ENCODE measurements at regions not wholly inside any gene's neighbourhood (a gene's known extent, or its start where the extent isn't known, plus 50 kb on each side); places are given as distances from the start of the nearest gene placed in this dataset.

DNA sequence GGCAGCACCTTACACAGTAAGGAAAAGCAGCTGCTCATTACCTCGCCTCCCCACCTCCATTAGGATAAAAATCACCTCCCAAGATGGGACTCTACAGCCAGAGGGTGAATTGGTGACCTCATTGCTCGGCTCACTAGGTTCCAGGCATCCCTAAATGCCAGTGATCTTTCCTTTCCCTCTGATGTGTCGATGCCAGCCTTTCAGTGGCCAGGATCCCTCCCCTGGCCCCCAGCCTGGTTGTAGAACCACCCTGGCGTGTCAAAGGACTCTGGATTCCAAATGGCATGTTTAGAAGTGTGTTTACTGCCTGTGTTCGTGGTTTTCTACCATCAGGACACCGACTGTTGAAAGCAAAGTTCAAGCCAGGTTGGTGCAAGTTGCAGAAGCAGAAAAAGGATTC is 72.1 kb upstream of the LYRM9 start:
- no peaks in the 10 kb centered on the region for H3K9me2 ChIP-seq (ENCODE audit: insufficient read depth)
- BruUV-seq (replicated peaks), result no TSS peak
- TF ChIP-seq SRF (IDR thresholded peaks at IDR 0.05; ENCODE audit: low read depth), result no peak
- no peak for TF ChIP-seq EZH2 (IDR thresholded peaks at IDR 0.05)
- TF ChIP-seq SP1 (IDR thresholded peaks at IDR 0.05; ENCODE audit: low read depth), result no peak
- TF ChIP-seq, protein P1, sequence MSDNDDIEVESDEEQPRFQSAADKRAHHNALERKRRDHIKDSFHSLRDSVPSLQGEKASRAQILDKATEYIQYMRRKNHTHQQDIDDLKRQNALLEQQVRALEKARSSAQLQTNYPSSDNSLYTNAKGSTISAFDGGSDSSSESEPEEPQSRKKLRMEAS (IDR thresholded peaks at IDR 0.05), result no peak
- TF ChIP-seq ELF1 (IDR thresholded peaks at IDR 0.05; ENCODE audit: borderline replicate concordance, low read depth), result no peak
- TF ChIP-seq TCF7L2 (IDR thresholded peaks at IDR 0.05; ENCODE audit: borderline replicate concordance, extremely low read depth, insufficient read depth, insufficient read length), result no peak
- TF ChIP-seq JUND (IDR thresholded peaks at IDR 0.05), result no peak
- TF ChIP-seq CEBPB (IDR thresholded peaks at IDR 0.05; ENCODE audit: low read depth), result no peak
- no peak for TF ChIP-seq SIN3A (IDR thresholded peaks at IDR 0.05; ENCODE audit: low read depth)
- TF ChIP-seq RAD21 (IDR thresholded peaks at IDR 0.05; ENCODE audit: low read depth), result no peak
- TF ChIP-seq, protein P2, sequence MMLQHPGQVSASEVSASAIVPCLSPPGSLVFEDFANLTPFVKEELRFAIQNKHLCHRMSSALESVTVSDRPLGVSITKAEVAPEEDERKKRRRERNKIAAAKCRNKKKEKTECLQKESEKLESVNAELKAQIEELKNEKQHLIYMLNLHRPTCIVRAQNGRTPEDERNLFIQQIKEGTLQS (IDR thresholded peaks at IDR 0.05), result no peak
- no peak for TF ChIP-seq POLR2AphosphoS5 (IDR thresholded peaks at IDR 0.05; ENCODE audit: low read depth, low read length)
- TF ChIP-seq, protein P3, sequence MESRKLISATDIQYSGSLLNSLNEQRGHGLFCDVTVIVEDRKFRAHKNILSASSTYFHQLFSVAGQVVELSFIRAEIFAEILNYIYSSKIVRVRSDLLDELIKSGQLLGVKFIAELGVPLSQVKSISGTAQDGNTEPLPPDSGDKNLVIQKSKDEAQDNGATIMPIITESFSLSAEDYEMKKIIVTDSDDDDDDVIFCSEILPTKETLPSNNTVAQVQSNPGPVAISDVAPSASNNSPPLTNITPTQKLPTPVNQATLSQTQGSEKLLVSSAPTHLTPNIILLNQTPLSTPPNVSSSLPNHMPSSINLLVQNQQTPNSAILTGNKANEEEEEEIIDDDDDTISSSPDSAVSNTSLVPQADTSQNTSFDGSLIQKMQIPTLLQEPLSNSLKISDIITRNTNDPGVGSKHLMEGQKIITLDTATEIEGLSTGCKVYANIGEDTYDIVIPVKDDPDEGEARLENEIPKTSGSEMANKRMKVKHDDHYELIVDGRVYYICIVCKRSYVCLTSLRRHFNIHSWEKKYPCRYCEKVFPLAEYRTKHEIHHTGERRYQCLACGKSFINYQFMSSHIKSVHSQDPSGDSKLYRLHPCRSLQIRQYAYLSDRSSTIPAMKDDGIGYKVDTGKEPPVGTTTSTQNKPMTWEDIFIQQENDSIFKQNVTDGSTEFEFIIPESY (IDR thresholded peaks at IDR 0.05; ENCODE audit: extremely low read depth, insufficient replicate concordance, low read length), result no peak

More for the DNA sequence above, 72.1 kb upstream of the LYRM9 start:
- Histone ChIP-seq H3K4me2 (ENCODE audit: low read length) (no peak overlapping the region), H3K4me3 (replicated peaks in 1 of 2; ENCODE audit: low read depth in 1 of 2, low read length in 2 of 2) (no peak overlapping the region), H4K20me1 (ENCODE audit: insufficient read depth) (no peaks in the 10 kb centered on the region), H3K4me1 (ENCODE audit: control insufficient read depth in 1 of 2, insufficient read depth in 2 of 2, low read length in 2 of 2) (peaks cover 0 to 3% of the 10 kb centered on the region in 2 experiments; a peak in 1 of 4 replicates), H3K36me3 (ENCODE audit: control insufficient read depth in 1 of 2, insufficient read depth in 2 of 2, low read length in 2 of 2) (no peaks in the 10 kb centered on the region), H2AFZ (ENCODE audit: low read depth, low read length, poor library complexity, severe bottlenecking) (no peak overlapping the region), H3K9ac (ENCODE audit: low read length) (no peak overlapping the region), H3K79me2 (ENCODE audit: insufficient read depth, low read length) (no peaks in the 10 kb centered on the region), H3K27ac (ENCODE audit: low read depth, low read length) (no peak overlapping the region), H3K27me3 (ENCODE audit: insufficient read depth, low read length) (no peaks in the 10 kb centered on the region), H3K9me3 (ENCODE audit: control insufficient read depth in 1 of 2, insufficient read depth in 1 of 2, low read depth in 1 of 2, low read length in 2 of 2) (no peaks in the 10 kb centered on the region)
- DNase-seq (ENCODE audit: low read depth, low spot score) (no peak), ATAC-seq (no peak)
- CTCF ChIA-PET, result no interaction called here
- POLR2A ChIA-PET, result no interaction called here
- intact Hi-C loops (cut with micrococcal nuclease), result no loop called here
- RAD21 ChIA-PET (ENCODE audit: low non-redundant PET in 1 of 2, low total read pairs in 2 of 2, uncharacterized antibody in 2 of 2, unreplicated experiment in 2 of 2), result no interaction called here
